GM23338 (cell line): ENCODE measurements at regions not wholly inside any gene's neighbourhood (a gene's known extent, or its start where the extent isn't known, plus 50 kb on each side); places are given as distances from the start of the nearest gene placed in this dataset.
A peak's percentile ranks its signal among the peaks of the same experiment; 100 is the strongest.

ENCODE experiments used
- ATAC-seq: fragments of 200-7000 bp; cut with Tn5 transposase; 3 replicates; pipeline ENCODE4 v1.9.1; 2020
- DNase-seq: peaks from one replicate; pipeline ENCODE4 v3.0.0-alpha.2; 2015; ENCODE audit warnings: low spot score
- H2AFZ ChIP-seq: fragments of 200-600 bp; sonication (generic); 2 replicates; pipeline ENCODE4 v1.8.0; 2016; ENCODE audit warnings: antibody characterized with exemption, mild to moderate bottlenecking, moderate library complexity
- H3F3A ChIP-seq: fragments of 200-600 bp; sonication (generic); replicated peaks from 2 replicates; pipeline ENCODE4 v1.8.0; 2017; ENCODE audit warnings: antibody characterized with exemption, mixed run types, low read depth
- H3K27ac ChIP-seq: fragments of 200-600 bp; sonication (generic); 2 replicates; pipeline ENCODE4 v1.6.1; 2016; ENCODE audit warnings: low read depth
- H3K27me3 ChIP-seq: fragments of 200-600 bp; sonication (generic); 2 replicates; pipeline ENCODE4 v1.8.0; 2016; ENCODE audit warnings: mild to moderate bottlenecking, mixed run types, moderate library complexity; ENCODE audit not compliant: insufficient read depth
- H3K36me3 ChIP-seq: fragments of 200-600 bp; sonication (generic); 2 replicates; pipeline ENCODE4 v1.8.0; 2016; ENCODE audit warnings: mild to moderate bottlenecking; ENCODE audit not compliant: insufficient read depth
- H3K4me1 ChIP-seq: fragments of 200-600 bp; sonication (generic); 2 replicates; pipeline ENCODE4 v1.8.0; 2016; ENCODE audit warnings: mild to moderate bottlenecking, moderate library complexity; ENCODE audit not compliant: insufficient read depth
- H3K4me2 ChIP-seq: fragments of 200-600 bp; sonication (generic); 2 replicates; pipeline ENCODE4 v1.7.1; 2017; ENCODE audit warnings: mixed run types
- H3K4me3 ChIP-seq: fragments of 200-600 bp; sonication (generic); 2 replicates; pipeline ENCODE4 v1.6.1; 2016; ENCODE audit warnings: mixed run types
- H3K79me2 ChIP-seq: fragments of 200-600 bp; sonication (generic); replicated peaks from 2 replicates; pipeline ENCODE4 v1.8.0; 2017; ENCODE audit warnings: mild to moderate bottlenecking; ENCODE audit not compliant: insufficient read depth
- H3K9me2 ChIP-seq: fragments of 200-600 bp; sonication (generic); 2 replicates; pipeline ENCODE4 v1.8.0; 2017; ENCODE audit not compliant: insufficient read depth
- H4K20me1 ChIP-seq: fragments of 200-600 bp; sonication (generic); replicated peaks from 2 replicates; pipeline ENCODE4 v1.8.0; 2017; ENCODE audit warnings: mild to moderate bottlenecking; ENCODE audit not compliant: insufficient read depth
- H3K27ac Mint-ChIP-seq: 2 replicates; pipeline ENCODE4 v1.8.0; 2020; ENCODE audit warnings: inconsistent platforms, mild to moderate bottlenecking, moderate library complexity, mixed read lengths
- H3K27me3 Mint-ChIP-seq: 3 replicates; pipeline ENCODE4 v1.8.0; 2022; ENCODE audit warnings: low read depth, mild to moderate bottlenecking, moderate library complexity, mixed read lengths, inconsistent platforms; ENCODE audit not compliant: insufficient read depth, poor library complexity
- H3K36me3 Mint-ChIP-seq: 3 replicates; pipeline ENCODE4 v1.8.0; 2021; ENCODE audit warnings: low read depth, mild to moderate bottlenecking, inconsistent platforms, moderate library complexity, mixed read lengths
- H3K4me1 Mint-ChIP-seq: 3 replicates; pipeline ENCODE4 v1.8.0; 2020; ENCODE audit warnings: mild to moderate bottlenecking, inconsistent platforms, mixed read lengths
- H3K4me3 Mint-ChIP-seq: 3 replicates; pipeline ENCODE4 v1.8.0; 2021; ENCODE audit warnings: moderate library complexity, mild to moderate bottlenecking, inconsistent platforms, mixed read lengths
- H3K9me3 Mint-ChIP-seq: 3 replicates; pipeline ENCODE4 v1.8.0; 2020; ENCODE audit warnings: moderate library complexity, mild to moderate bottlenecking, inconsistent platforms, mixed read lengths
- CREB1 ChIP-seq: fragments of 250-450 bp; sonication (Bioruptor Pico); IDR thresholded peaks from 2 replicates; pipeline ENCODE4 v1.5.0; 2020; ENCODE audit warnings: low read depth, mild to moderate bottlenecking, moderate library complexity
- EZH2 ChIP-seq: fragments of 200-600 bp; sonication (generic); IDR thresholded peaks from one replicate; pipeline ENCODE4 v1.8.0; 2017; ENCODE audit warnings: antibody characterized with exemption, mild to moderate bottlenecking, low read depth; ENCODE audit not compliant: unreplicated experiment
- EZH2phosphoT487 ChIP-seq: fragments of 200-600 bp; sonication (generic); IDR thresholded peaks from one replicate; pipeline ENCODE4 v1.8.1; 2018; ENCODE audit warnings: antibody characterized with exemption; ENCODE audit not compliant: unreplicated experiment
- JUNB ChIP-seq: IDR thresholded peaks from one replicate; pipeline ENCODE4 v1.6.1; 2016; ENCODE audit warnings: antibody characterized with exemption; ENCODE audit not compliant: unreplicated experiment
- NANOG ChIP-seq: IDR thresholded peaks from 2 replicates; pipeline ENCODE4 v1.6.1; 2016; ENCODE audit warnings: antibody characterized with exemption, borderline replicate concordance
- POLR2AphosphoS5 ChIP-seq: IDR thresholded peaks from 2 replicates; pipeline ENCODE4 v1.6.1; 2016; ENCODE audit warnings: antibody characterized with exemption, low read depth
- STAT1 ChIP-seq: IDR thresholded peaks from one replicate; pipeline ENCODE4 v1.6.1; 2016; ENCODE audit warnings: antibody characterized with exemption; ENCODE audit not compliant: unreplicated experiment
- ZNF114 ChIP-seq: fragments of 250-450 bp; sonication (Bioruptor Pico); IDR thresholded peaks from 2 replicates; pipeline ENCODE4 v1.5.0; 2020; ENCODE audit warnings: mild to moderate bottlenecking, moderate library complexity
- ZNF331 ChIP-seq: fragments of 250-450 bp; sonication (Bioruptor Pico); IDR thresholded peaks from 2 replicates; pipeline ENCODE4 v1.5.0; 2020; ENCODE audit warnings: low read depth, mild to moderate bottlenecking, moderate library complexity
- TF ChIP-seq, protein P1 (sequence below): fragments of 250-450 bp; sonication (Bioruptor Pico); IDR thresholded peaks from 2 replicates; pipeline ENCODE4 v1.5.0; 2020; ENCODE audit warnings: mild to moderate bottlenecking, moderate library complexity
- TF ChIP-seq, protein P2 (sequence below), 2 experiments: fragments of 200-600 bp in 1 of 2; sonication (generic) in 1 of 2; conservative IDR thresholded peaks; 2 replicates each; pipeline versions ENCODE4 v1.5.1 to v1.6.1; 2016 to 2017; ENCODE audit warnings: antibody characterized with exemption in 2 of 2, low read depth in 2 of 2, mild to moderate bottlenecking in 2 of 2, moderate library complexity in 1 of 2
- TF ChIP-seq, protein P3 (sequence below): IDR thresholded peaks from 2 replicates; pipeline ENCODE4 v1.6.1; 2016; ENCODE audit warnings: antibody characterized with exemption
- TF ChIP-seq, protein P4 (sequence below): IDR thresholded peaks from one replicate; pipeline ENCODE4 v1.6.1; 2018; ENCODE audit warnings: antibody characterized with exemption; ENCODE audit not compliant: unreplicated experiment

DNA sequence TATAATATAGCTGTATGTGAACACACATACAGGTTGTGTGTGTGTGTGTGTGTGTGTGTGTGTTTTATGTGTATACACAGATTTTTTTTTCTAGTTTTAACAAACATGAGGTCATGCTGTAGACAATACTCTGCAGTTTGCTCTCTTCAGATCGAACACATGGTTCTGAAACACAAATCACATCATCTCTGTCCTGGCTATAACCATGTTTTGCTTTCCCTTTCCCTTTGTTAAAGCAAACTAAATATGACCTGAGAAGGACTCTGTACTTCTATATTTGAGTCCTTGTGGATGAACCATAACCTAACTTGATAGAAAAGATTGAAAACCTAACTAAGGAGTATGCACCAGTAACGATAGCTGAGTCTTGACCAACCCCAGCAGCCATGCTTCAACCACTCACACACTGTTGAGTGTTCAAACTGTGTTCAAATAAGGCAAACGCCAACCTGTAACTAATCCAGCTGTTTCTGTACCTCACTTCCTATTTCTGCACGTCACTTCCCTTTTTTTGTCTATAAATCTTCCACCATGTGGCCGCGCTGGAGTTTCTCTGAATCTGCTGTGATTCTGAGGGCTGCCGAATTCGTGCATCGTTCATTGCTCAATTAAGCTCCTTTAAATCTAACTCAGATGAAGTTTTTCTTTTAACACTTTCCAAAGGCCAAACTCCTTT lies 303.8 kb downstream of the HS3ST3B1 start:
- H4K20me1 ChIP-seq, result no peaks in the 10 kb centered on the region
- H3K27ac ChIP-seq, result no peak overlapping the region
- H3K4me3 Mint-ChIP-seq, result no peak overlapping the region
- no peaks in the 10 kb centered on the region for H3K27me3 ChIP-seq
- H3K4me3 ChIP-seq, result no peak overlapping the region
- ATAC-seq, result no peak
- H3K27me3 Mint-ChIP-seq, result no peaks in the 10 kb centered on the region
- H3K4me2 ChIP-seq, result no peak overlapping the region
- no peaks in the 10 kb centered on the region for H3K4me1 Mint-ChIP-seq
- H3F3A ChIP-seq, result no peaks in the 10 kb centered on the region
- H3K36me3 ChIP-seq, result no peaks in the 10 kb centered on the region
- DNase-seq, result no peak
- H3K4me1 ChIP-seq, result no peaks in the 10 kb centered on the region
- H3K36me3 Mint-ChIP-seq, result no peaks in the 10 kb centered on the region
- peak overlapping the region; percentile 56; the same call in 1 of the 2 replicates for H2AFZ ChIP-seq
- H3K79me2 ChIP-seq, result no peaks in the 10 kb centered on the region
- H3K9me3 Mint-ChIP-seq, result peaks cover 2% of the 10 kb centered on the region; the same call in 1 of the 3 replicates
- no peak overlapping the region for H3K27ac Mint-ChIP-seq
- TF ChIP-seq ZNF114 (CRISPR knock-in tag) (no peak), NANOG (no peak), EZH2 (no peak), CREB1 (CRISPR knock-in tag) (no peak), ZNF331 (CRISPR knock-in tag) (no peak), EZH2phosphoT487 (no peak), JUNB (no peak), POLR2AphosphoS5 (no peak), STAT1 (no peak)
- TF ChIP-seq, protein P1, sequence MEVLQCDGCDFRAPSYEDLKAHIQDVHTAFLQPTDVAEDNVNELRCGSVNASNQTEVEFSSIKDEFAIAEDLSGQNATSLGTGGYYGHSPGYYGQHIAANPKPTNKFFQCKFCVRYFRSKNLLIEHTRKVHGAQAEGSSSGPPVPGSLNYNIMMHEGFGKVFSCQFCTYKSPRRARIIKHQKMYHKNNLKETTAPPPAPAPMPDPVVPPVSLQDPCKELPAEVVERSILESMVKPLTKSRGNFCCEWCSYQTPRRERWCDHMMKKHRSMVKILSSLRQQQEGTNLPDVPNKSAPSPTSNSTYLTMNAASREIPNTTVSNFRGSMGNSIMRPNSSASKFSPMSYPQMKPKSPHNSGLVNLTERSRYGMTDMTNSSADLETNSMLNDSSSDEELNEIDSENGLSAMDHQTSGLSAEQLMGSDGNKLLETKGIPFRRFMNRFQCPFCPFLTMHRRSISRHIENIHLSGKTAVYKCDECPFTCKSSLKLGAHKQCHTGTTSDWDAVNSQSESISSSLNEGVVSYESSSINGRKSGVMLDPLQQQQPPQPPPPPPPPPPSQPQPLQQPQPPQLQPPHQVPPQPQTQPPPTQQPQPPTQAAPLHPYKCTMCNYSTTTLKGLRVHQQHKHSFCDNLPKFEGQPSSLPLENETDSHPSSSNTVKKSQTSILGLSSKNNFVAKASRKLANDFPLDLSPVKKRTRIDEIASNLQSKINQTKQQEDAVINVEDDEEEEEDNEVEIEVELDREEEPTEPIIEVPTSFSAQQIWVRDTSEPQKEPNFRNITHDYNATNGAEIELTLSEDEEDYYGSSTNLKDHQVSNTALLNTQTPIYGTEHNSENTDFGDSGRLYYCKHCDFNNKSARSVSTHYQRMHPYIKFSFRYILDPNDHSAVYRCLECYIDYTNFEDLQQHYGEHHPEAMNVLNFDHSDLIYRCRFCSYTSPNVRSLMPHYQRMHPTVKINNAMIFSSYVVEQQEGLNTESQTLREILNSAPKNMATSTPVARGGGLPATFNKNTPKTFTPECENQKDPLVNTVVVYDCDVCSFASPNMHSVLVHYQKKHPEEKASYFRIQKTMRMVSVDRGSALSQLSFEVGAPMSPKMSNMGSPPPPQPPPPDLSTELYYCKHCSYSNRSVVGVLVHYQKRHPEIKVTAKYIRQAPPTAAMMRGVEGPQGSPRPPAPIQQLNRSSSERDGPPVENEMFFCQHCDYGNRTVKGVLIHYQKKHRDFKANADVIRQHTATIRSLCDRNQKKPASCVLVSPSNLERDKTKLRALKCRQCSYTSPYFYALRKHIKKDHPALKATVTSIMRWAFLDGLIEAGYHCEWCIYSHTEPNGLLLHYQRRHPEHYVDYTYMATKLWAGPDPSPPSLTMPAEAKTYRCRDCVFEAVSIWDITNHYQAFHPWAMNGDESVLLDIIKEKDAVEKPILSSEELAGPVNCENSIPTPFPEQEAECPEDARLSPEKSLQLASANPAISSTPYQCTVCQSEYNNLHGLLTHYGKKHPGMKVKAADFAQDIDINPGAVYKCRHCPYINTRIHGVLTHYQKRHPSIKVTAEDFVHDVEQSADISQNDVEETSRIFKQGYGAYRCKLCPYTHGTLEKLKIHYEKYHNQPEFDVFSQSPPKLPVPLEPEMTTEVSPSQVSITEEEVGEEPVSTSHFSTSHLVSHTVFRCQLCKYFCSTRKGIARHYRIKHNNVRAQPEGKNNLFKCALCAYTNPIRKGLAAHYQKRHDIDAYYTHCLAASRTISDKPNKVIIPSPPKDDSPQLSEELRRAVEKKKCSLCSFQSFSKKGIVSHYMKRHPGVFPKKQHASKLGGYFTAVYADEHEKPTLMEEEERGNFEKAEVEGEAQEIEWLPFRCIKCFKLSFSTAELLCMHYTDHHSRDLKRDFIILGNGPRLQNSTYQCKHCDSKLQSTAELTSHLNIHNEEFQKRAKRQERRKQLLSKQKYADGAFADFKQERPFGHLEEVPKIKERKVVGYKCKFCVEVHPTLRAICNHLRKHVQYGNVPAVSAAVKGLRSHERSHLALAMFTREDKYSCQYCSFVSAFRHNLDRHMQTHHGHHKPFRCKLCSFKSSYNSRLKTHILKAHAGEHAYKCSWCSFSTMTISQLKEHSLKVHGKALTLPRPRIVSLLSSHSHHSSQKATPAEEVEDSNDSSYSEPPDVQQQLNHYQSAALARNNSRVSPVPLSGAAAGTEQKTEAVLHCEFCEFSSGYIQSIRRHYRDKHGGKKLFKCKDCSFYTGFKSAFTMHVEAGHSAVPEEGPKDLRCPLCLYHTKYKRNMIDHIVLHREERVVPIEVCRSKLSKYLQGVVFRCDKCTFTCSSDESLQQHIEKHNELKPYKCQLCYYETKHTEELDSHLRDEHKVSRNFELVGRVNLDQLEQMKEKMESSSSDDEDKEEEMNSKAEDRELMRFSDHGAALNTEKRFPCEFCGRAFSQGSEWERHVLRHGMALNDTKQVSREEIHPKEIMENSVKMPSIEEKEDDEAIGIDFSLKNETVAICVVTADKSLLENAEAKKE (CRISPR knock-in tag), result no peak
- TF ChIP-seq, protein P2, sequence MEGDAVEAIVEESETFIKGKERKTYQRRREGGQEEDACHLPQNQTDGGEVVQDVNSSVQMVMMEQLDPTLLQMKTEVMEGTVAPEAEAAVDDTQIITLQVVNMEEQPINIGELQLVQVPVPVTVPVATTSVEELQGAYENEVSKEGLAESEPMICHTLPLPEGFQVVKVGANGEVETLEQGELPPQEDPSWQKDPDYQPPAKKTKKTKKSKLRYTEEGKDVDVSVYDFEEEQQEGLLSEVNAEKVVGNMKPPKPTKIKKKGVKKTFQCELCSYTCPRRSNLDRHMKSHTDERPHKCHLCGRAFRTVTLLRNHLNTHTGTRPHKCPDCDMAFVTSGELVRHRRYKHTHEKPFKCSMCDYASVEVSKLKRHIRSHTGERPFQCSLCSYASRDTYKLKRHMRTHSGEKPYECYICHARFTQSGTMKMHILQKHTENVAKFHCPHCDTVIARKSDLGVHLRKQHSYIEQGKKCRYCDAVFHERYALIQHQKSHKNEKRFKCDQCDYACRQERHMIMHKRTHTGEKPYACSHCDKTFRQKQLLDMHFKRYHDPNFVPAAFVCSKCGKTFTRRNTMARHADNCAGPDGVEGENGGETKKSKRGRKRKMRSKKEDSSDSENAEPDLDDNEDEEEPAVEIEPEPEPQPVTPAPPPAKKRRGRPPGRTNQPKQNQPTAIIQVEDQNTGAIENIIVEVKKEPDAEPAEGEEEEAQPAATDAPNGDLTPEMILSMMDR (conservative IDR thresholded peaks at IDR 0.05; ENCODE audit: low read depth in 2 of 2), result no peak
- TF ChIP-seq, protein P3, sequence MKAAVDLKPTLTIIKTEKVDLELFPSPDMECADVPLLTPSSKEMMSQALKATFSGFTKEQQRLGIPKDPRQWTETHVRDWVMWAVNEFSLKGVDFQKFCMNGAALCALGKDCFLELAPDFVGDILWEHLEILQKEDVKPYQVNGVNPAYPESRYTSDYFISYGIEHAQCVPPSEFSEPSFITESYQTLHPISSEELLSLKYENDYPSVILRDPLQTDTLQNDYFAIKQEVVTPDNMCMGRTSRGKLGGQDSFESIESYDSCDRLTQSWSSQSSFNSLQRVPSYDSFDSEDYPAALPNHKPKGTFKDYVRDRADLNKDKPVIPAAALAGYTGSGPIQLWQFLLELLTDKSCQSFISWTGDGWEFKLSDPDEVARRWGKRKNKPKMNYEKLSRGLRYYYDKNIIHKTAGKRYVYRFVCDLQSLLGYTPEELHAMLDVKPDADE, result no peak
- TF ChIP-seq, protein P4, sequence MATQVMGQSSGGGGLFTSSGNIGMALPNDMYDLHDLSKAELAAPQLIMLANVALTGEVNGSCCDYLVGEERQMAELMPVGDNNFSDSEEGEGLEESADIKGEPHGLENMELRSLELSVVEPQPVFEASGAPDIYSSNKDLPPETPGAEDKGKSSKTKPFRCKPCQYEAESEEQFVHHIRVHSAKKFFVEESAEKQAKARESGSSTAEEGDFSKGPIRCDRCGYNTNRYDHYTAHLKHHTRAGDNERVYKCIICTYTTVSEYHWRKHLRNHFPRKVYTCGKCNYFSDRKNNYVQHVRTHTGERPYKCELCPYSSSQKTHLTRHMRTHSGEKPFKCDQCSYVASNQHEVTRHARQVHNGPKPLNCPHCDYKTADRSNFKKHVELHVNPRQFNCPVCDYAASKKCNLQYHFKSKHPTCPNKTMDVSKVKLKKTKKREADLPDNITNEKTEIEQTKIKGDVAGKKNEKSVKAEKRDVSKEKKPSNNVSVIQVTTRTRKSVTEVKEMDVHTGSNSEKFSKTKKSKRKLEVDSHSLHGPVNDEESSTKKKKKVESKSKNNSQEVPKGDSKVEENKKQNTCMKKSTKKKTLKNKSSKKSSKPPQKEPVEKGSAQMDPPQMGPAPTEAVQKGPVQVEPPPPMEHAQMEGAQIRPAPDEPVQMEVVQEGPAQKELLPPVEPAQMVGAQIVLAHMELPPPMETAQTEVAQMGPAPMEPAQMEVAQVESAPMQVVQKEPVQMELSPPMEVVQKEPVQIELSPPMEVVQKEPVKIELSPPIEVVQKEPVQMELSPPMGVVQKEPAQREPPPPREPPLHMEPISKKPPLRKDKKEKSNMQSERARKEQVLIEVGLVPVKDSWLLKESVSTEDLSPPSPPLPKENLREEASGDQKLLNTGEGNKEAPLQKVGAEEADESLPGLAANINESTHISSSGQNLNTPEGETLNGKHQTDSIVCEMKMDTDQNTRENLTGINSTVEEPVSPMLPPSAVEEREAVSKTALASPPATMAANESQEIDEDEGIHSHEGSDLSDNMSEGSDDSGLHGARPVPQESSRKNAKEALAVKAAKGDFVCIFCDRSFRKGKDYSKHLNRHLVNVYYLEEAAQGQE, result no peak
- H3K9me2 ChIP-seq, result no peaks in the 10 kb centered on the region
